ENCODE measurements at regions not wholly inside any gene's neighbourhood (a gene's known extent, or its start where the extent isn't known, plus 50 kb on each side); places are given as distances from the start of the nearest gene placed in this dataset.
A peak's percentile ranks its signal among the peaks of the same experiment; 100 is the strongest.
"Not testable (repeated sequence)": the region's sequence is repeated elsewhere in the genome, so short reads cannot be mapped to it uniquely, and the experiment has no call there.

DNA sequence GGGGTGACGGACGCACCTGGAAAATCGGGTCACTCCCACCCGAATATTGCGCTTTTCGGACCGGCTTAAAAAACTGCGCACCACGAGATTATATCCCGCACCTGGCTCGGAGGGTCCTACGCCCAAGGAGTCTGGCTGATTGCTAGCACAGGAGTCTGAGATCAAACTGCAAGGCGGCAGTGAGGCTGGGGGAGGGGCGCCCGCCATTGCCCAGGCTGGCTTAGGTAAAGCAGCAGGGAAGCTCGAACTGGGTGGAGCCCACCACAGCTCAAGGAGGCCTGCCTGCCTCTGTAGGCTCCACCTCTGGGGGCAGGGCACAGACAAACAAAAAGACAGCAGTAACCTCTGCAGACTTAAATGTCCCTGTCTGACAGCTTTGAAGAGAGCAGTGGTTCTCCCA is 1760.6 kb upstream of the CDH9 start:
- DNase-seq: not testable (repeated sequence)

- no peak for DNase-seq
These were observed 1750.6 kb upstream of the CDH9 start for GRCh38 chr5:28788954-28789353.

- DNase-seq: no peak
These were observed 1741.8 kb upstream of the CDH9 start for GRCh38 chr5:28780083-28780692.

GRCh38 chr5:28779161-28779754 is 1740.9 kb upstream of the CDH9 start:
- DNase-seq: peak in 1 of 3 donors; percentile 14

- no peak for DNase-seq
These were observed 1731.9 kb upstream of the CDH9 start for GRCh38 chr5:28770307-28770706.

DNA sequence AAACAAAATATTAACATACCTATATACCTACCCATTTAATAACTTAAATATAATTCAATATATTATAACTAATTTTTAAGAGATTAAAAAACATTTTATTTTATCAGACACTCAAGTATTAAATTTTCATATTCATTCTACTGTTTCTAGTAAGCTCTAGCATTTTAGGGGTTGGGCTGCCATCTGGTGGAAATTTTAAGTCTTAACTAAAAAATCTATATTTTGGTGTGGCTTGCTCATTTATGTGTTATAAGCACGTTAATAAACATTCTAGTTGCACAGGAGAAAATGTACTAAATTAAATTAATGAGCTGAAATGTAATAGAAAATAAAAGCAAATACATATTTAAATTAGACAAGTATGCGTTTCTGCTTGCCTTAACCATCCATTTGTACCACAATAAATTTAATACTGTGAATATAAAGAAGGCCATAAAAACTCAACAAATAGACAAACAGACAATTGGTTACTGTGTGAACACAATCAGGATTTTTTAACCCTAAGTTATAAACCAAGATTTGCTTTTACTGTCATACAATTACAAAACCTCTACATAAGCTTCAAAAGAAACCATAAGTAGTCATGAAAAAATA is 1728.3 kb upstream of the CDH9 start:
- DNase-seq: peak; percentile 14 to 54 (median 19)

DNA sequence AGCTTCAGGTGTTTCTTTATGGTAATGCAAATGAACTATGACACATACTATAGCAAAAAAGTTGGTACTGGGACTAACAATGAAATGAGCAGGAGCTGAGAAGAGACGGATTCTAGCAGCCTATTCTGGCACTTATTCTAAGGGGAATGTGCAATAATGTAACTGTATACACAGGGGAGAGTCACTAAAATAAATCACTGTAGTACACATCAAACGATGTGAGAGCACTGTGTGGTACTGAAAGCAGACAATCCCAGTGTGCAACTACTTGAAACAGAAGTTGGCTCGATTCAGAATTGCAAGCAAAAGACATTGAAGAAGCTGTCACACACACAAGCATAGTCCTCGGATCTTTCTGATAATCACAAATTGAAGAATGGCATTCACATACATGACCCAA is 1713.0 kb upstream of the CDH9 start:
- DNase-seq: no peak

GRCh38 chr5:28750251-28750650 is 1711.9 kb upstream of the CDH9 start:
- DNase-seq: no peak

GRCh38 chr5:28748446-28748845 is 1710.1 kb upstream of the CDH9 start:
- no peak for DNase-seq

- DNase-seq: no peak
These were observed 1705.3 kb upstream of the CDH9 start for GRCh38 chr5:28743716-28744110.

- DNase-seq: peak in 2 of 3 donors; percentile 3 to 7
These were observed 1704.8 kb upstream of the CDH9 start for GRCh38 chr5:28743025-28743715.

GRCh38 chr5:28737682-28738081 is 1699.3 kb upstream of the CDH9 start:
- DNase-seq: no peak

- DNase-seq: no peak
These were observed 1698.8 kb upstream of the CDH9 start for GRCh38 chr5:28737222-28737621.

DNA sequence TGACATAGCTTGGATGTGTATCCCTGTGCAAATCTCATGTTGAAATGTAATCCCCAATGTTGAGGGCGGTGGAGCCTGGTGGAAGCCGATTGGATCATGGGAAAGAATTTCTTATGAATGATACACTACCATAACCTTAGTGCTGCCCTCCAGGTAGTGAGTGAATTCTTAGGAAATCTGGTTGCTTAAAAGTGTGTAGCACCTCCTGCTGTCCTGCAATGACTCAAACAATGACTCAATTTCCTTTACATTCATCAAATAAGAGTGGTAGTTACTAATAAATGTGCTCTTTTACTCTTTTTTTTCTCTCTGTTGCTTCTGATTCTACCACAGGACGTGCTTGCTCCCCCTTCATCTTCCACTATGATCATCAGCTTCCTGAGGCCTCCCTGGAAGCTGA is 1696.0 kb upstream of the CDH9 start:
- no peak for DNase-seq

GRCh38 chr5:28729067-28729466 is 1690.7 kb upstream of the CDH9 start:
- no peak for DNase-seq

DNA sequence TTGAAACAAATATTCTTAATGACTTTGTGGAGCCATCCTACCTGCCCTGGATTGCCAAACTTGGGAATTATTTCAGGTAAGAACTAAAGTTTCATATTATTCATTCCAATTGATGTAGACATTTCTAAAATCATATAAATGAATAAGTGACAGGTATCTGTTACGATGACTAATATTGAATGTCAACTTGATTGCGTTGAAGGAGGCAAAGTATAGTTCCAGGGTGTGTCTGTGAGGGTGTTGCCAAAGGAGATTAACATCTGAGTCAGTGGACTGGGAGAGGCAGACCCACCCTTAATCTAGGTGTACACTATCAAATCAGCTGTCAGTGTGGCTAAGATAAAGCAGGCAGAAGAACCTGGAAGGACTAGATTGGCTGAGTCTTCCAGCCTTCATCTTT is 1688.4 kb upstream of the CDH9 start:
- no peak for DNase-seq

DNA sequence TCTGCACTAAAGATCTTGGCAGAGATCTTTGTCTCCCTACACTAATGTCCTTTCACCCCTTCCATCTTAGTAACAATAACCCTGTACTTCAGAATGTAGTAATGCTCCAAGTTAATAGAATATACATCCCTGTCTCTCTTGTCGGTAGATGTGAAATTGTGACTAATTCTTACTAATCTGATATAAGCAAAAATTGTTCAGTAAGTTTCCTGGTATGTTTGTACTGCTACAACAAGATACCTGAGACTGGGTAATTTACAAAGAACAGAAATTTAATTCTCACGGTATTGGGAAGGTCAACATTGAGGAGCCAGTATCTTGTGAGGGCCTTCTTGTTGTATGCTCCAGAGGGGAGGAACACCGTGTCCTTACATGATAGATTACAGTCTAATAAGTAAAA is 1686.6 kb upstream of the CDH9 start:
- no peak for DNase-seq

- DNase-seq: no peak
These were observed 1676.7 kb upstream of the CDH9 start for GRCh38 chr5:28714907-28715698.

DNA sequence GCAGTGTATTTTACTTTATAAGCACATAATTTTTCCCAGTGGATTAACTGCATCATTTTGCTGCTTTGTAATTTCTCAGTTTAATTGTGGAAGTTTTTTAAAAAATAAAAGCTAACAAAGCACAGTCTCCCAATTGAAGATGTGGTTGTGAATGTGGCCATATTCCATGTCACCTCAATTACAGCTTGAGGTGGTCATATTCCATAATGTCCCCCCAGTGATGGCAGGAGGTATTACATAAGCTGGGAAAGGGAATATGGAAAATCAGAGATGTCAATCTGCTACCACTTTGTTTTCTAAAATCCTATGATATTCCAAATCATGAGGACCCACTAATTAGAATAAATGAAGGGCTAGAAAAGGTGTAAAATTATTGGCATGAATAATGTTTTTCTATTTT is 1672.0 kb upstream of the CDH9 start:
- no peak for DNase-seq

DNA sequence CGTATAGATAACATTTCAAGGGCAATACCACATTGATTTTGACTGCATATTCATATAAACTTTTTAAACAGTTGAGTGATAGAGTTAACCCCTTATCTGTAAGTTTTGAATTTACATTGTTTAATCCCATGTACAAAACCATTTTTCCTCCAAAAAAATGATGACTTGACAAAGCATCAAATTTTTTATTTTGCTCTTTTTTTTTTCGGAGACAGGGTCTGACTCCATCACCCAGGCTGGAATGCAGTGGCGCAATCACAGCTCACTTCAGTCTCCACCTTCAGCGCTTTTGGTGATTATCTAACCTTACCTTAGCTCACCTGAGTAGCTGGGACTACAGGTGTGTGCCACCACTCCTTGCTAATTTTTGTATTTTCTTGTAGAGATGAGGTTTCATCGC is 1670.1 kb upstream of the CDH9 start:
- DNase-seq: no peak

- DNase-seq: no peak
These were observed 1669.3 kb upstream of the CDH9 start for GRCh38 chr5:28707706-28708105.

- no peak for DNase-seq
These were observed 1665.4 kb upstream of the CDH9 start for GRCh38 chr5:28703651-28704260.

Data from muscle of back (tissue), 3 donors.